Nephron progenitor cell (in vitro differentiated cells): ENCODE measurements at regions not wholly inside any gene's neighbourhood (a gene's known extent, or its start where the extent isn't known, plus 50 kb on each side); places are given as distances from the start of the nearest gene placed in this dataset.

Source experiments
- DNase-seq: peaks from one replicate; pipeline ENCODE4 v3.0.0; 2021
- H3K27ac Mint-ChIP-seq: 2 replicates; pipeline ENCODE4 v1.8.0; 2021; ENCODE audit warnings: mild to moderate bottlenecking, moderate library complexity, mixed read lengths
- H3K27me3 Mint-ChIP-seq: 2 replicates; pipeline ENCODE4 v1.8.0; 2021; ENCODE audit warnings: mild to moderate bottlenecking, low read depth, mixed read lengths; ENCODE audit not compliant: poor library complexity
- H3K36me3 Mint-ChIP-seq: 2 replicates; pipeline ENCODE4 v1.8.0; 2021; ENCODE audit warnings: low read depth, mixed read lengths
- H3K4me1 Mint-ChIP-seq: 2 replicates; pipeline ENCODE4 v1.8.0; 2021; ENCODE audit warnings: mixed read lengths
- H3K4me3 Mint-ChIP-seq: 2 replicates; pipeline ENCODE4 v1.8.0; 2021; ENCODE audit warnings: mild to moderate bottlenecking, moderate library complexity, mixed read lengths
- H3K9me3 Mint-ChIP-seq: 2 replicates; pipeline ENCODE4 v1.8.0; 2021; ENCODE audit warnings: mild to moderate bottlenecking, moderate library complexity, mixed read lengths
- CTCF ChIP-seq: fragments of 200-600 bp; sonication (generic); IDR thresholded peaks from 2 replicates; pipeline ENCODE4 v1.5.0; 2021; ENCODE audit warnings: antibody characterized with exemption

GRCh38 chr10:88186335-88186734 lies 322.9 kb downstream of the PTEN start:
- Mint-ChIP-seq H3K9me3 (no peaks in the 10 kb centered on the region), H3K36me3 (no peaks in the 10 kb centered on the region), H3K27ac (no peak overlapping the region), H3K27me3 (peaks cover 3% of the 10 kb centered on the region), H3K4me3 (no peak overlapping the region), H3K4me1 (no peaks in the 10 kb centered on the region)
- no peak for DNase-seq
- no peak for TF ChIP-seq CTCF

- peaks cover 3% of the 10 kb centered on the region for H3K27me3 Mint-ChIP-seq
- no peak overlapping the region for H3K27ac Mint-ChIP-seq
- H3K36me3 Mint-ChIP-seq, result no peaks in the 10 kb centered on the region
- no peak for DNase-seq
- no peak for TF ChIP-seq CTCF
- no peak overlapping the region for H3K4me3 Mint-ChIP-seq
- H3K9me3 Mint-ChIP-seq, result no peaks in the 10 kb centered on the region
- H3K4me1 Mint-ChIP-seq, result no peaks in the 10 kb centered on the region
Observed at GRCh38 chr10:88187472-88187871, 324.0 kb downstream of the PTEN start.

- H3K27me3 Mint-ChIP-seq, result peaks cover 3% of the 10 kb centered on the region
- no peaks in the 10 kb centered on the region for H3K36me3 Mint-ChIP-seq
- H3K4me3 Mint-ChIP-seq, result no peak overlapping the region
- no peaks in the 10 kb centered on the region for H3K4me1 Mint-ChIP-seq
- no peak overlapping the region for H3K27ac Mint-ChIP-seq
- TF ChIP-seq CTCF, result no peak
- H3K9me3 Mint-ChIP-seq, result no peaks in the 10 kb centered on the region
- DNase-seq, result no peak
Observed at GRCh38 chr10:88190123-88190522, 326.7 kb downstream of the PTEN start.

GRCh38 chr10:88190540-88191235 lies 327.3 kb downstream of the PTEN start:
- Mint-ChIP-seq H3K4me3 (no peak overlapping the region), H3K4me1 (no peaks in the 10 kb centered on the region), H3K27ac (no peak overlapping the region), H3K36me3 (no peaks in the 10 kb centered on the region), H3K27me3 (peaks cover 3% of the 10 kb centered on the region), H3K9me3 (no peaks in the 10 kb centered on the region)
- DNase-seq, result no peak
- TF ChIP-seq CTCF, result no peak

GRCh38 chr10:88193018-88193417 lies 329.6 kb downstream of the PTEN start:
- Mint-ChIP-seq H3K4me1 (no peaks in the 10 kb centered on the region), H3K27ac (no peak overlapping the region), H3K27me3 (peaks cover 3% of the 10 kb centered on the region), H3K9me3 (no peaks in the 10 kb centered on the region), H3K36me3 (no peaks in the 10 kb centered on the region), H3K4me3 (no peak overlapping the region)
- TF ChIP-seq CTCF, result no peak
- DNase-seq, result no peak
